CD14-positive monocyte (primary cell): ENCODE measurements at regions not wholly inside any gene's neighbourhood (a gene's known extent, or its start where the extent isn't known, plus 50 kb on each side); places are given as distances from the start of the nearest gene placed in this dataset.

Experiments used
- DNase-seq, 3 donors: peaks; one replicate each; pipeline ENCODE4 v3.0.0-alpha.2; 2011 to 2022
- H2AFZ ChIP-seq: 2 replicates; pipeline ENCODE4 v1.6.0; 2012; ENCODE audit warnings: mild to moderate bottlenecking, low read depth, low read length, inconsistent platforms; ENCODE audit not compliant: insufficient read depth, poor library complexity, severe bottlenecking
- H3K27ac ChIP-seq, 2 donors: 1 replicate in 1 of 2; 2 replicates in 1 of 2; pipeline ENCODE4 v1.5.1; 2012 to 2013; ENCODE audit warnings: low read length in 2 of 2, control low read depth in 1 of 2, inconsistent platforms in 1 of 2, low read depth in 1 of 2, mild to moderate bottlenecking in 1 of 2
- H3K27me3 ChIP-seq, 2 donors: one replicate each; pipeline versions ENCODE4 v1.6.0 to v1.6.1; 2011 to 2013; ENCODE audit warnings: low read length in 2 of 2; ENCODE audit not compliant: control insufficient read depth in 2 of 2, insufficient read depth in 2 of 2
- H3K36me3 ChIP-seq, 2 donors: replicated peaks in 1 of 2; 1 replicate in 1 of 2; 2 replicates in 1 of 2; pipeline versions ENCODE4 v1.5.1 to v1.6.1; 2012 to 2013; ENCODE audit warnings: low read length in 2 of 2, control low read depth in 1 of 2, inconsistent platforms in 1 of 2, mild to moderate bottlenecking in 1 of 2; ENCODE audit not compliant: insufficient read depth in 2 of 2, control insufficient read depth in 1 of 2
- H3K4me1 ChIP-seq, 2 donors: 1 replicate in 1 of 2; 2 replicates in 1 of 2; pipeline versions ENCODE4 v1.5.1 to v1.6.1; 2012 to 2013; ENCODE audit warnings: low read length in 2 of 2, control low read depth in 1 of 2, inconsistent platforms in 1 of 2, mild to moderate bottlenecking in 1 of 2, moderate library complexity in 1 of 2; ENCODE audit not compliant: insufficient read depth in 2 of 2, control insufficient read depth in 1 of 2
- H3K4me2 ChIP-seq: replicated peaks from 2 replicates; pipeline ENCODE3; 2012; ENCODE audit warnings: low read length, moderate library complexity, mild to moderate bottlenecking; ENCODE audit not compliant: poor library complexity, severe bottlenecking; ENCODE audit errors: extremely low read depth
- H3K4me3 ChIP-seq, 3 experiments: fragments of 200-600 bp in 1 of 3; sonication (generic) in 1 of 3; replicated peaks in 1 of 3; 1 replicate in 2 of 3; 2 replicates in 1 of 3; pipeline ENCODE4 v1.5.1; 2011 to 2013; ENCODE audit warnings: low read length in 3 of 3, mild to moderate bottlenecking in 3 of 3, control low read depth in 2 of 3, low read depth in 2 of 3, inconsistent platforms in 1 of 3, moderate library complexity in 1 of 3
- H3K79me2 ChIP-seq: 2 replicates; pipeline ENCODE4 v1.6.0; 2012; ENCODE audit warnings: mild to moderate bottlenecking, control low read depth, inconsistent platforms, low read length, moderate library complexity; ENCODE audit not compliant: insufficient read depth
- H3K9ac ChIP-seq: 2 replicates; pipeline ENCODE4 v1.6.0; 2017; ENCODE audit warnings: low read length, mild to moderate bottlenecking; ENCODE audit not compliant: insufficient read depth, poor library complexity, severe bottlenecking
- H3K9me3 ChIP-seq, 2 donors: replicated peaks in 1 of 2; 1 replicate in 1 of 2; 2 replicates in 1 of 2; pipeline versions ENCODE4 v1.5.1 to v1.6.1; 2012 to 2013; ENCODE audit warnings: low read length in 2 of 2, control low read depth in 1 of 2; ENCODE audit not compliant: control insufficient read depth in 1 of 2, insufficient read depth in 1 of 2
- H4K20me1 ChIP-seq: 2 replicates; pipeline ENCODE4 v1.6.0; 2012; ENCODE audit warnings: mild to moderate bottlenecking, low read length, control low read depth, moderate library complexity; ENCODE audit not compliant: insufficient read depth
- H3K27ac Mint-ChIP-seq, 7 donors: one replicate each; pipeline ENCODE4 v1.8.0; 2020; ENCODE audit warnings: mild to moderate bottlenecking in 7 of 7, mixed read lengths in 7 of 7, moderate library complexity in 6 of 7, inconsistent platforms in 2 of 7
- H3K27me3 Mint-ChIP-seq, 3 donors: one replicate each; pipeline ENCODE4 v1.8.0; 2021 to 2022; ENCODE audit warnings: low read depth in 3 of 3, mild to moderate bottlenecking in 3 of 3, mixed read lengths in 3 of 3, moderate library complexity in 3 of 3, inconsistent platforms in 1 of 3
- H3K36me3 Mint-ChIP-seq, 2 donors: one replicate each; pipeline ENCODE4 v1.8.0; 2020; ENCODE audit warnings: mixed read lengths in 2 of 2, inconsistent platforms in 1 of 2, mild to moderate bottlenecking in 1 of 2
- H3K4me1 Mint-ChIP-seq: one replicate; pipeline ENCODE4 v1.8.0; 2020; ENCODE audit warnings: mild to moderate bottlenecking, mixed read lengths
- H3K4me3 Mint-ChIP-seq, 2 donors: one replicate each; pipeline ENCODE4 v1.8.0; 2020; ENCODE audit warnings: mild to moderate bottlenecking in 2 of 2, mixed read lengths in 2 of 2, moderate library complexity in 1 of 2
- H3K9me3 Mint-ChIP-seq, 7 donors: one replicate each; pipeline ENCODE4 v1.8.0; 2020 to 2022; ENCODE audit warnings: mixed read lengths in 7 of 7, mild to moderate bottlenecking in 6 of 7, moderate library complexity in 6 of 7, inconsistent platforms in 2 of 7
- WGBS: methylation state at CpG from one replicate; pipeline ENCODE4 v1.1.5; 2013; ENCODE audit warnings: missing lambda C conversion rate; ENCODE audit not compliant: insufficient coverage; 5-methylcytosine and 5-hydroxymethylcytosine counted together
- intact Hi-C, 2 donors: fragments of 100-400 bp; cut with micrococcal nuclease; formaldehyde crosslinking; loops; one replicate each; pipeline versions ENCODE4 v1.15.0 to v1.15.1; 2023
- TF ChIP-seq, protein P1 (sequence below): fragments of 200-600 bp; IDR thresholded peaks from one replicate; pipeline ENCODE4 v1.8.0; 2022; ENCODE audit warnings: antibody characterized with exemption, mild to moderate bottlenecking

DNA sequence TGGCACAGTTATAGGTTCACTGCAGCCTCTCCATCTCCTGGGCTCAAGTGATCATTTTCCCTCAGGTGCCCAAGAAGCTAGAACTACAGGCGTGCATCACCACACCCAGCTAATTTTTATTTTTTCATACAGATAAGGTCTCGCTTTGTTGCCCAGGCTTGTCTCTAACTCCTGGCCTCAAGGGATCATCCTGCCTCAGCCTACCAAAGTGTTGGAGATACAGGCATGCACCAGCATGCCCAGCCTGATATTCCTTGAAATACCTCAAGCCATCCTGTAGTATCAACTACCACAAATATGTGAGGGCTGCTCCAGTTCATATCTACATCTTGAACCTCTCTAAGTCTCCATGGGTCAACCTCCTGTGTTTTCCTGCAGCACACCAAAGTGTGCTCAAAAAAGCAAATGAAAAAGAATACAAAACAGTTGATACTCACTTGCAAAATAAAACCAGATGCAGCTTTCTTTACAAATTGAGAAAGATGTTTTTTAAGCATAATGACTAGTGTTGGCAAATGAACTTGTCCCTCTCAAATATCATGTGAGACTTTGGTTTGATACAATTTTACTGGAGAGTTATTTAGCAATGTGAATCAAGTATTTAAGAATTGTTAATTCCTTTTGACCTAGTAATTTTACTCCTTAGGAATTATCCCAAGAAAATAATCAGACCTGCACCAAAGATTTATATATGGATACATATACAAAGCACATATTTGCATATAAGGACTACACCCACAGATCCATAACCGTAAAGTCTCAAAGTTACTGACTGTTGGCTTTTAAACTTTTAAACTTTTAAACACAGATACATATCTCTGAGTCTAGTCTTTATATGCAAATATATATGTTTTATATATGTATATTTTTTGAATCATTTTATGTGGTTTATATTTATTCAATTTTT lies 197.7 kb downstream of the NRIP1 start:
- H3K9me3 ChIP-seq = no peaks in the 10 kb centered on the region
- WGBS = 100% methylated on average over 1 of the region's 3 CpGs
- H3K27ac Mint-ChIP-seq = peak overlapping the region in 5 of 7 donors; percentile 7 to 76 (median 58)

More for the DNA sequence above, 197.7 kb downstream of the NRIP1 start:
- Mint-ChIP-seq H3K4me3 (no peak overlapping the region), H3K27me3 (no peaks in the 10 kb centered on the region), H3K4me1 (peaks cover 85% of the 10 kb centered on the region), H3K9me3 (no peaks in the 10 kb centered on the region), H3K36me3 (no peaks in the 10 kb centered on the region)
- TF ChIP-seq, protein P1, sequence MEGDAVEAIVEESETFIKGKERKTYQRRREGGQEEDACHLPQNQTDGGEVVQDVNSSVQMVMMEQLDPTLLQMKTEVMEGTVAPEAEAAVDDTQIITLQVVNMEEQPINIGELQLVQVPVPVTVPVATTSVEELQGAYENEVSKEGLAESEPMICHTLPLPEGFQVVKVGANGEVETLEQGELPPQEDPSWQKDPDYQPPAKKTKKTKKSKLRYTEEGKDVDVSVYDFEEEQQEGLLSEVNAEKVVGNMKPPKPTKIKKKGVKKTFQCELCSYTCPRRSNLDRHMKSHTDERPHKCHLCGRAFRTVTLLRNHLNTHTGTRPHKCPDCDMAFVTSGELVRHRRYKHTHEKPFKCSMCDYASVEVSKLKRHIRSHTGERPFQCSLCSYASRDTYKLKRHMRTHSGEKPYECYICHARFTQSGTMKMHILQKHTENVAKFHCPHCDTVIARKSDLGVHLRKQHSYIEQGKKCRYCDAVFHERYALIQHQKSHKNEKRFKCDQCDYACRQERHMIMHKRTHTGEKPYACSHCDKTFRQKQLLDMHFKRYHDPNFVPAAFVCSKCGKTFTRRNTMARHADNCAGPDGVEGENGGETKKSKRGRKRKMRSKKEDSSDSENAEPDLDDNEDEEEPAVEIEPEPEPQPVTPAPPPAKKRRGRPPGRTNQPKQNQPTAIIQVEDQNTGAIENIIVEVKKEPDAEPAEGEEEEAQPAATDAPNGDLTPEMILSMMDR = no peak
- no peaks in the 10 kb centered on the region for H3K79me2 ChIP-seq
- H3K4me3 ChIP-seq = peak overlapping the region in 1 of 3 experiments; percentile 18
- no peak overlapping the region for H3K27ac ChIP-seq
- no peaks in the 10 kb centered on the region for H3K27me3 ChIP-seq
- H3K4me2 ChIP-seq = peak overlapping the region; percentile 23
- DNase-seq = no peak
- intact Hi-C loops = loop anchor here (10.0 kb wide), 2 partner anchors 198 to 342 kb away; partner anchors contain the start of gene NRIP1 (in 1 of the 2)
- peaks cover 77 to 90% of the 10 kb centered on the region in 2 donors for H3K4me1 ChIP-seq
- H3K9ac ChIP-seq = no peak overlapping the region
- H4K20me1 ChIP-seq = no peaks in the 10 kb centered on the region
- no peak overlapping the region for H2AFZ ChIP-seq
- H3K36me3 ChIP-seq = no peaks in the 10 kb centered on the region
